SKM-1 (cell line): ENCODE measurements at regions not wholly inside any gene's neighbourhood (a gene's known extent, or its start where the extent isn't known, plus 50 kb on each side); places are given as distances from the start of the nearest gene placed in this dataset.
A peak's percentile ranks its signal among the peaks of the same experiment; 100 is the strongest.

ENCODE experiments used
- DNase-seq: peaks from one replicate; lab custom pipeline; 2025; ENCODE audit not compliant: unreplicated experiment; lab: John Stamatoyannopoulos, UW

DNA sequence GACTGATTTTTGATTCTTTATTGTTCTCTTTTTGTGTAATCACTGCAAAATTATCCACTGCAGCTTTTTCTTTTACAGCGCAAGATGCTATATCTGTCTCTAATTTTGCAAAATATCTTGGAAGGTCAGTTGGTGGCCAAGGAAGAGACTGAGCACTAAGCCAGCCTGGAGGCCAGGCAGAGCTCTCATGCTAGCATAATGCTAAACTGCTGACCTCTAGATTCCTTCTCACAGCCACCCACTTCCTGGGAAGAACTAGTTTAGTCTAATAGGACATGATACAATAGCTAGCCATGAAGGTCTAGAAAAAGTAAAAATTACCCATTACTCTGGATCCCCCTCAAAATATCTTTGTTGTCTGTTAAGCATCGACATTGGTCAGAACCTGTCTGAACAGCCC is 227.2 kb upstream of the ARHGAP20 start:
- DNase-seq = no peak

DNA sequence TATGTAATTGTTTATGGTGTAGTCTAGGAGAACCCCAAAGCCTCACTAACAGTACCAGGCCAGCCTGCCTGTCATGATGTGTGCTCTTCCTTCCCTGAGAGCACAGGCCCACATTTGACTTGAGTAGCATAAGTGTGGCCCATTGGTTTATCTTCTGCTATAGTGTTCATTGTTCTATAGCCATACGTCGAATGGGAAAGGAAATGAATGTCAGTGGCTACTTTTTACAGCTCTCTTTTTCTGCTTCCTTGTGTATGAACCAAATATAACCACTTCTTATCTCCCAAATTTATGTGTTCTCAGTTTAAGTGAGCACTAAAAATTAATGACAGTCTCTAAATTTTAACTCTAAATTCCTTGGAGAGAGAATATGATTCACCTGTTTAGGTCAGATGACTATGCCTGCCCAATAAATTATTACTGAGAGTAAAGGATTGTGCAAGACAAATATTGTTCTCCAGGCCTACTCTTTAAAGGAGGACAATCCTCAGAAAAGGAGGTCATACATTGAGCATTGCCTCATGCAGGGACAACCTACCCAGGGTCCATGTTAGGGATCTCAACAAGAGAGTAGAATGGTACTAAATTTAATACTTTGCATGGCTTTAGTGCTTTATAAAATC is 222.9 kb upstream of the ARHGAP20 start:
- no peak for DNase-seq

DNA sequence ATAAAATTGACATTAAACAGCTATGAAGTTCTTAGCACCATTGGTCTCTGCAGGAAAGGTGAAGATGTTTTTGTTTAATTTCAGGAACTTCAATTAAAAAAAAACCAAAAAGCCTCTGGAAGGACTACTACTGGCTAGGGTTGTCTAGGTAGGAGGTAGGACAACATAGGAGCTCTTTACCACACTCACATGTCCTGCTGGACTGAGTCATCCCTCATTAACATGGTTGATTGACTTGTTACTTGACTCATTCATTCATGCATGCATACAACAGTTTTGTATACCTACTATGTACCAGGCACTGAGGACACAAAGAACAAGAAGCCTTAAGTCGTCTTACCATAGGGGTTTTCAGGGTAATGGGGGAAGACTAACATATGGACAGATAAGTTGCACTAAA is 216.9 kb upstream of the ARHGAP20 start:
- no peak for DNase-seq

DNA sequence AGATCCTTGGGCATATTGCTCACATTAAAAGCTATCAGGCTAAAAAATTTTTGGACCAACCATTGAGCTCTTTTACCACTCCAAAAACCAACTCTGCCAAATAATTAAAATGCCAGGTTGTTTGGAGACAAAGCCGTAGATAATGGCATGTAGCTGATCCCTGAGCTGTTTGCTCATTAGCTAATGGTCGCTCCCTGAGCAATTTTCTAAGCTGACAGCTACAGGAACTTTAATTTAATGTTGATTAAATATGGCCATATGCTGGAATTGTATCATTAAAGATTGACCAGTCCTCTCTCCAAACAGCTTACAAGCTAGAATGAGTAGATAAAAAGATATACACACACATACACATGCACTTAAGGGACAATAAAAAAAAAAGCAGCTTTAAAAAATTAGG is 216.2 kb upstream of the ARHGAP20 start:
- no peak for DNase-seq

DNA sequence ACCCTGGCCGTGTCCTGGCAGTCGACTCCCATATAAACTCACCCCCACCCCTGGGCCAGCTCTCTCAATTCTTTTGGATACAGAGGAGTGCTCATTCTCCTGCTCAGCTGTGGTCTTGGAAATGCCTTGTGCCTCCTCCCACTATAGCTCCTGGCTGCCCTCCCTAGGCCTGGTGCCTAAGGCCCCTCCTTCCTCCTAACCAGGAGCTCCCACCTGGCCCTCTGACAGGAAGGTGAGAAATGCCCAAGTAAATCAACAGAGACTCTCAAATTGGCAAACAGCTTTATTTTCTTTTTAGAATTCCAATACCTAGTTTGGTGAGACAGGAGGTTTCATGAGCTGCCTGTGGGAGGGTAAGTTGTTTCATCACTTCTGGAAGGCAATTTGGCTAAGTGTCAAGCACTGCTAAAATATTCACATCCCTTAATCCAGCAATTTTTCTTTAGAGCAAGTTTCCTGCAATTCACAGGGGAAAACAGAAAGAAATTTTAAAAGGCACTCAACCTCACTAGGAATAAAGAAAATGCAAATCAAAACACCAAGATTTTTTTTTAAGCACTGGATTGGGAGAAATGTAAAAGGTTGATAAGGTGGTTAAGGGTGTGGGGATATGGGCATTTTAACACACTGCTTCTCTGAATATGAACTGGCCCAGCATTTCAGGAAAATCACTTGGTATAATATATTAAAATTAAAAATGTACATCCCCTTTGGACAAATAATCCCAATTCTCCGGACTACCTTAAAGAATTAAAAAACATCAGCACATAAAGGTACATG is 209.7 kb upstream of the ARHGAP20 start:
- no peak for DNase-seq

DNA sequence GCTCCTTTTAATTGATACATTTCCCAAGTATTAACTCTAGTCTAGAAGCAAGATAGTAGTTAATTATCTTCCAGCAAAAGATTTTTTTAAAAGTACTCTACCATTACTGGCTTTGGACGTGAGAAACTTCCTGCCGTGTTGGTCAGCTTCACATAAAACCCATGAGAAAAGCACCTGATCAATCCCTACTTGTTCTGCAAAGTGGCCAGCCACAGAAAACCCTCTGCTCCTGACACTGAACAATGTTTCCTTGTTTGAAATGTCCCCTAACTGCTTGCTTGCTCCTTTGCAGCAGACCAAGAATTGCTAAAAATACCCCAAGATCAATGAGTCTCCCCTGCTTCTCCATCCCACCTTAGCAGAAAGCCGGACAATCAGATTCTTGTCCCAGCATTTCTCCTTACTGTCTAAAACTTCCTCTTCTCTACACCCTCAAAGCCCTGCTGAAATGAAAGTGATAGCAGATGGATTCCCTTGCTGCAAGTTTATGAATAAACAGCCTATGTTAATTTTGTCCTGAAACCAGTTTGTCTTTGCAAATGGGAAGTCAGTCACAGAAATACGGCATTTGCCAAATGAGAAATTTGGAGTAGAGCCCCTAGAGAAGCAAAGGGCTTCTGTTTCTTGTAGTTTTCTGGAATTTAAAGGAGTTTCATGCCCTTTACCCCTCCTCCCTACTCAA is 207.1 kb upstream of the ARHGAP20 start:
- DNase-seq = no peak

DNA sequence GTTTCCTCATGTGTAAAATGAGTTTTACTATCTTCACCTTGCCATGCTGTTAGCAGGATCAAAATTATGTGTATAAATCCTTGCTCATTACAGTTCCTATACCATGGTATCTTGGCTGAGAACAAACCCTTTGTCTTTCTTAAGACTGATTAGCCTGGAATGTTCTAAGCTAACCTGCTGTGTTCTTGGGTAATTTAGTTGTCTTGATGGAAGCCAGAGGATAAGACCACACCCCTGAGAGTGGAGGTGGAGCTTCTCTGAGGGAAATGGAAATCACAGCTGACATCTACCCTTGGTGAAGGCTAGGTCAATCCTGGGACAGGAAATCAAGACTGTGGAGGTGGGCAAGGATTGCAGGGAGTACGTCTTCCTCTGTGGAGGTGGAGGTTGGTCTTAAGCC is 206.1 kb upstream of the ARHGAP20 start:
- DNase-seq = no peak

DNA sequence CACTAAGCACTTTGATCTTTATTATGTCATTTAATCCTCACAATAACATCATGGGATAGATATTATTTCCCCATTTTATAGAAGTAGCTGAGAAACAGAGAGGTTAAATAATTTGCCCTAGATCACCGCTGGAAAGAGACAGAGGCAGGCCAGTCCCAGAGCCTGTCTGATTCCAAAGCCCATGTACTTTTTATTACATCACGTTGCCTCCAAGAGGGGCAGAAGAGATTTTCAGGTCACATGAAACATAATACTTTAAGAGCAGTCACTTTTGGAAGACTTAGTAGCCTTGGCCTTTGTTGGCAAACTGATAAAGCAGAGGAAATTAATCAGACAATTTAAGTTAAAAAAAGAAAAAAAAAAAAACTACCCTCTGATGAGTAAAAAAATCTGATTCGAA is 200.2 kb upstream of the ARHGAP20 start:
- DNase-seq = no peak

DNA sequence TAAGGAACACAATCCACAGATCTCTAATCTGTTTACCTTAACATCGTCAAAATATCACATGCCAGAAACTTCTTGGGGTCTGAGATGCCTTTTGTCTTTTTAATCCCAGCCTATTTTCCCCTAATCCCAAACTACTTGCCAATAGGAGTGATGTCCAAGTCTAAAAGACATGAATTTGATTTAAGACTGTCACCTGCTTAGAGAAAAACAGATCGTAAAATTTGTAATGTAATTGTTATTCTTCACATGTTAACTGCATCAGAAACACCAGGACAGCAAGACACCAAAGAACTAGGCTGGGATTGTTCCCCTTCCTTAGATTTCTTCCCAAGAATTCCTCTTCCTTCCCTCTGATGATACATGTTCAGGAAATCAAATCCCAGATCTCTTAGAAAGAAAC is 198.1 kb upstream of the ARHGAP20 start:
- DNase-seq = no peak

DNA sequence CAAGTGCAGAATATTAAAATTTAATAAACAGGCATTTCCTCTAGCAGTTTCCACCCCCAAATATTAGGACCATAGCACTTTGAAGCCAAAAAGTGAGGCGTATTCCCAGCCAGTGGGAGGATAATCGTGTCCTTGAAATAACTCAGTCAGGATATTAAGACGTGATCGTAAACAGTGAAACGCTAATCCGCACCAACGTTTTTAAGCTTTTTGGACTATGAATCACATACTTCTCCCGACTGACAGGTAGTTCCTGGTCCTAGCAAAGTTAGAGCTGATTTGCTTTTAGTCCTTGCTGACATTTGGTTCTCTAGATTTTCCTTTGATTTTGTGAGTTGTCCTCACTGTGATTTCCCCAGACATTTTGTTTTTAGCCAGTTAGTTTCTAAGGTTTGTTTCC is 197.1 kb upstream of the ARHGAP20 start:
- DNase-seq = no peak

DNA sequence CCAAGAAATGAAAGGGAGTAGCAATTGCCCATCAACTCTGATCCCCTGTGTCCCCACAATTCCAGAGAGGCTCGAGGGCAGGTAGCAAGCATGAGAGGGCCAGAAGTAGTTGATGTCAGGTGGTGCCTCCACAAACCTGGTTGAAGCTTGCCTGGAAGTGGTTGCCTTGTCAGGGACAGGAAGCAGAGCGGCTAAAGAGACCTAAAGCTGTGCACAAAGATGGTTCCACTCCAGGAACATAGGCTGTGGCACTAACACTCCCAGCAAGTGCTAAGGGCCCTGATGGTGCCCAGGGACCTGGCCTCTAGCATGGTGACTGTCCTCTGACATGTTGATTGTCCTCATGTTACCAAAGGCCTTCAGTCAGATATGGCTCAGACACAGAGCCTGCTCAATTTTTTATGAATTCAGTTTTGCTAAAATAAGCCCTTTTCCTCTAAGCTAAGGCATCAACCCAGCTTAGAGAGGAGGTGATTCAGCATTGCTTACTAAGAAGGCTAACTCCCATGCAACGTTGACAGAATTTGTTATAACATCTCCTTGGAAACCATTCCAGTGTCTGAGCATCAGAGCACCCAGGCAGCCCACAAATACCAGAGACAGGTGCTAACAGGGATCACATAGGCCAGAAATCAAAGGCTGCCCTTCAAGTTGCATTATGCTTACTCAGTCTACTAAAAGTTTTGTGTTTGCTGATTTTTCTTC is 196.3 kb upstream of the ARHGAP20 start:
- no peak for DNase-seq

DNA sequence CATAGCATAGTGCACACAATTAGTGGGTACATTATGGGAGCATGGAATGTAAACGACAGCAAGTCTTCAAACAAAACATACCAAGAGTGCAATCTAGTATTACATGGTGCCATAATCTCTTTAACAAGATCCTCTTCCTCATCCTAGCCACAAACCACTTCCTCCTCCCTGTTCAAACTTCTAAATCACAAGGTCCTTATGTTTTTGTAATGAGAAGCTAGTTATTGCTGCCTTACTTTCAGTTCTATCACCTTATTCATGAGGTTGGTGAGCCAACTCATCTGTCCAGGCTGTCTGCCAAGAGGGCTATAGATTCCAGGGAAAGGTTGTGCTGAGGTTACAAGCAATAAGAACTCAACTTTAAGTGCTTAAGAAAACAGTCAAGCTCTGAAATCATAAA is 195.4 kb upstream of the ARHGAP20 start:
- peak; percentile 39 for DNase-seq

DNA sequence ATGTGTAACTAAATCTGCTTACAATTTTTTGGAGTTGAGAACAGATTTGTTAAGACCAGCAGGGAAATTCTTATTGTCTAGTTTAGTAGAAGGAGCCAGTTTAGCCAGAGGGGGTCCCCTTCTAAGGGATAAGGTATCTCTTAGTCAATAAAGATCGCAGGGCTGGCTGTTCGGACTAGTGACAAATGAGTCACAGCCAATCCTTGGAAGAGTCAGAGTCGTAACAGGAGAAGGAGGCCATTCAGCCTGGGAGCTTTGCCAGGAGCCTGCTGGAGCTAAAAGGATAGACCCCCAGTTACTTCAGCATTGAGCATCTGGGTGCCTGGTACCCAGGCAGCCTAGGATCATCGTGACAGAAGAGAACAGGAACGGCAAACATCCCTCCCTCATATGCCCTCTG is 191.6 kb upstream of the ARHGAP20 start:
- DNase-seq = no peak

DNA sequence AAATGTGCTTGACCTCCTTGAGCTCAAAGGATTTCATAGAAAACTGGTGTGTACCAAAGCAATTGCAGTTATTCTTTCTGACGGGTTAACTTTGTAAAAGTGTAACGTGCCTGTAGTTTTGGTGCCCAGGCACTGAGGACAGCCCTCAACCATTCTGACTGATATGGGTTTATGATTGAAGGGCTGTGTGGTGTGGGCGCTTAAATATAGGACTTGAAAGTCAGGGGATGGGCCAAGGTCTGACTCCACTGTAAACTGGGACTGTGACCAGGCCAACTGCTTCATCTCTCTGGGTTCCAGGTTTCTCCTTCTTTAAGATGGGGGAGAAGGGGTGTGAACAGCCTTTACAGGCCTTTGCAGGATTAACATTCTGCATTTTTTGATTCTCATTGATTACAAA is 191.1 kb upstream of the ARHGAP20 start:
- DNase-seq = no peak

DNA sequence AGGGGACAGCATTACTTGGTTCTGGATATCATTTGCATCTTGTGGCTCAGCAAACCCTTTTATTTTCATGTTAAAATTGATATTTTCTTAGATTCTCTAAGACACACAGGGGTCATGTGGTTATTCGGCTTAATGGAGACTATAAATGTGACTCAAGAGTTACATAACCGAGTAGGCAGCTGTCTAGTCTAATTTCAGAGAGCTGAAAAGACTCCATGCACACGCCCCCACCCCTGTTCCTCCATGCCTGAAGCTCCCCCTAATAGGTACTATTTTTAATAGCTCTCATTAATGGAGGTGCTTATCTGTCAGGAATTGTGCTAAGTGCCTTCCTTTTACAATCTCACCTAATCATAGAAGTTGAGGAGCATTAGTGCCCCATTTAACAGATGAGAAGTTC is 189.2 kb upstream of the ARHGAP20 start:
- no peak for DNase-seq

DNA sequence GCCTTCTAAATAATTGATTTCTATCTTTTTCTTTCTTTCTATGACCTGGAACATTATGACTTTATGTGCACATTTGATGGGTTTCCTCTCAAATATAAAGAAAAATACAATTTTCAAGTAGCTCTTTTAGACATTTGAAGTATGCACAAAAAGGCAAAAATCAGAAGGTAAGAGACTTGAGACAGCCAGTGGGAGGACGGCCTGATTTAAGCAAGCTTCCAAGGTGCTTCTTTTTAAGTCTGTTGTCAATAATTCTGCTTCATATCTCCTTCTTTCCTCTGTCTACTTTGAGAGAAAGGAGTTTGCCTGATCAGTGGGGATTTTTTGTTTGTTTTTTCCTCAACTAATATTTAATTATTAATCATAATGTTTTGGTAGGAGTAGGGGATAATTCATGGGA is 188.2 kb upstream of the ARHGAP20 start:
- no peak for DNase-seq

DNA sequence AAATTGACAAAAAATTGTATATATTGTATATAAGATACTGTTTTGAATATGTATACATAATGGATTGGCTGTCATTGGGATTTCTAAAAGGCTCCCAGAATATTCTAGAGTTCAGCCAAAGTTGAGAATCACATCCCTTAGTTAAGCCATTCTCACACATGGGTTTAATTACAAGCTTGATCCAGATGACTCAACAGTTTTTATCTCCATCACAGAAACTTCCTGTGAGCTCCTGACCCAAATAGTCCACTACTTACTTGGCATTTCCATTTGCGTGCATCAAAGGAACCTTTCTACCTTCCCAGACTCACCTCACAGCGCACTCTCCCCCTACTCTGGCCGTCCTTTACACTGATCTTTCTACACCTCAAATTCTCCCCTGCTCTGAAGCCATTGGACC is 184.8 kb upstream of the ARHGAP20 start:
- no peak for DNase-seq

DNA sequence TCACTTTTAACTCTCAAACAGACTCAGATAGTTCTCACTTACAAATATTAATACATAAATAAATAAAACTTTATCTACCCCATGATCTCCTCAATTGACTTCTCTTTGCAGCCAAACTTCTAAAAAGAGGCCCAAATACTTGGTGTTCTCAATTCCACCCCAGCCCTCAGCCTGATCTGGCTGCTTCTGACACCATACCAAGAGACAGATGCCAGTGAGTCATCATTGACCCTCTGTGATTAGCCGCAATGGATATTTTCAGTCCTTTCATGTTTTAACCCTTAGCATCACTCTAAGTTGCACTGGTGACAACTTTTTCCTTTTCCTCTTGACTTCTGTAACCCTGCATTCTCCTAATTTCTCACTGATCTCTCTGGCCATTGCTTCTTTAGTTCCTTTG is 184.1 kb upstream of the ARHGAP20 start:
- DNase-seq = no peak

DNA sequence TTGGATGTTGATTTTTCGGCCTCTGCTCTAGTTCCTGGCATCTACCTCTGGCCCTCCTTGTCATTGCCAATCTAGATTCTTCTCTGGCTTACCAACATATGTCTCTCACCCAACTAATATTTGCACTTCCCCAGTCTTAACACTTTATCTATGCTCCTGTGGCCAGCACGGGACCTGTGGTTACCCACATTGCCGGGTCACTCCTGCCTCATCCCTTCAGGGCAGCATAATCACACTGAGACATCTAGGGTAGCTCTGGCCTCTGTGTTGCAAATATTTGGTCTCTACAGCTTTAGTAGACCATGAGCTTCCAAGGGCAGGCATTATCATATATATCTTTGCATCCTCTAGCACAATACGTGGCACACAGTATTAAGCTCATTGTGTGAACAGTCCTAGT is 182.0 kb upstream of the ARHGAP20 start:
- no peak for DNase-seq

DNA sequence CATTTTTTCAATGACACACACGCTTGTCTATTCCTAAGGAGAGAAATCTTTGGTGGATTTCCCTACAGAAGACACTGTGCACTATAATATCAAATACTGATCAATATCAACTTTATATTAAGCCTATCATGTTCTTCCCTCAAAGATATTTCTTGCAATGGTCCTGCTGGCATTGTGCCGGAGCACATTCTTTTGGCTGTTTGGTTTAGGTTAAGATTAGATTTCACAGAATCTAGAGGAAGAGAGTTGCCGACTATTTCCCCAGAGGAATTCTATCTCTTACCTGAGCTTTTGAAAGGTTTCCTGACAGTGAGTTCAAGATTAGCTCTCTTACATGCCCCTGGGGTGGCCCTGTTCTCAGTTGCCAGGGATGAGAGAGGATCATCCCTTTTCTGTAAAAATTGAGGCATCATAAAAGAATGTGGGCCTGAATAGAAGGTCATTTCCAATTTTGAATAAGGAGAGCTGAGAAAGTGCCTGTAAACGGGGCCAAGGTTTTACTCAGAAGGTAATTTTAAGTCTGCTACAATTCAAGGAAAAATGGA is 180.6 kb upstream of the ARHGAP20 start:
- no peak for DNase-seq

DNA sequence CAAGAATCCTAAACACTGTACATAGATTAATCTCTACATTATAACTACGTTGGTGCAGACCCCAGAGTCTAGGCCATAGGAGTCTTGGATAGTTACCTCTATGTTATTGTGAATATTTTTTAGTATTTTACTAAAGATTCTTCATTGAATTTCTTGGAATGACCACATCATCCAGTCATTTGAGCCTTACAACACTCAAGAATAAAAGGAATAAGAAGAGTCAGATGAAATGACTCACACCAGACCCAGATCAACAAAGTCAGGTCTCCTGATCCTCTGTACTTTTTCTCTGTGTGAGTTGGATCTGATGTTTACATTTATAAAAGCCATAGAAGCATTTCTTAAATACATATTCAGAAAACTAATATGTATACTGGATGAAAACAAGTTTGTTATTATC is 179.2 kb upstream of the ARHGAP20 start:
- DNase-seq = no peak

DNA sequence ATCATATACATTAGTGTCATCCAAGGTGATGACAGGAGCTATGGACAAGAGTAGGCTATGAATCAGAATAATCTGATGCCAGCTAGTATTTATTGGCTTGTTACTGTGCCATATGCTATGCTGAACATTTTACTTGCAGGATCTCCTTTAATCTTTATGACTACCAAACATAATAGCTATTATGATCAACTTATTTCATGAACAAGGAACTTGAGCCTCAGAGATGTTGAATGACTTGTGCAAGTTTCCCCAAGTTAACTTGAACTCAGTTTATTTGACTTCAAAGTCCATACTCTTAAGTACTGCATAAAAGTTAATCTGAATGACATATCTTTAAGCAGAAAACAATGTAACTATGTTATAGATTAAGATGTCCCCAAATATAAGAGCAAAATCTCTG is 178.8 kb upstream of the ARHGAP20 start:
- no peak for DNase-seq
